HG02798 (cell line): ENCODE measurements at regions not wholly inside any gene's neighbourhood (a gene's known extent, or its start where the extent isn't known, plus 50 kb on each side); places are given as distances from the start of the nearest gene placed in this dataset.

Experiments used
- ATAC-seq: cut with Tn5 transposase; IDR thresholded peaks from one replicate; pipeline ENCODE4 v1.9.1; 2021; ENCODE audit warnings: mild to moderate bottlenecking; ENCODE audit not compliant: unreplicated experiment, poor library complexity

- no peak for ATAC-seq
Measured at GRCh38 chr16:79411805-79412204, 188.7 kb downstream of the MAF start.

- no peak for ATAC-seq
Measured at GRCh38 chr16:79411357-79411756, 189.2 kb downstream of the MAF start.

- no peak for ATAC-seq
Measured at GRCh38 chr16:79409978-79410377, 190.6 kb downstream of the MAF start.

- no peak for ATAC-seq
Measured at GRCh38 chr16:79408355-79408754, 192.2 kb downstream of the MAF start.

- no peak for ATAC-seq
Measured at GRCh38 chr16:79407461-79408135, 192.9 kb downstream of the MAF start.

- no peak for ATAC-seq
Measured at GRCh38 chr16:79407005-79407404, 193.5 kb downstream of the MAF start.

GRCh38 chr16:79404571-79404970 lies 196.0 kb downstream of the MAF start:
- no peak for ATAC-seq

- no peak for ATAC-seq
Measured at GRCh38 chr16:79403534-79403933, 197.0 kb downstream of the MAF start.

- no peak for ATAC-seq
Measured at GRCh38 chr16:79402920-79403319, 197.6 kb downstream of the MAF start.

- ATAC-seq, result no peak
Measured at GRCh38 chr16:79402356-79402755, 198.2 kb downstream of the MAF start.

GRCh38 chr16:79401782-79402181 lies 198.8 kb downstream of the MAF start:
- ATAC-seq, result no peak

GRCh38 chr16:79401157-79401556 lies 199.4 kb downstream of the MAF start:
- ATAC-seq, result no peak

GRCh38 chr16:79400462-79401149 lies 199.9 kb downstream of the MAF start:
- ATAC-seq, result no peak

- no peak for ATAC-seq
Measured at GRCh38 chr16:79395591-79395990, 204.9 kb downstream of the MAF start.

GRCh38 chr16:79394206-79394605 lies 206.3 kb downstream of the MAF start:
- ATAC-seq, result no peak

GRCh38 chr16:79393564-79393963 lies 207.0 kb downstream of the MAF start:
- no peak for ATAC-seq

- ATAC-seq, result no peak
Measured at GRCh38 chr16:79393127-79393526, 207.4 kb downstream of the MAF start.

GRCh38 chr16:79392081-79392480 lies 208.5 kb downstream of the MAF start:
- ATAC-seq, result no peak

GRCh38 chr16:79391395-79391794 lies 209.1 kb downstream of the MAF start:
- no peak for ATAC-seq

- no peak for ATAC-seq
Measured at GRCh38 chr16:79390481-79391051, 210.0 kb downstream of the MAF start.

- no peak for ATAC-seq
Measured at GRCh38 chr16:79388396-79388795, 212.1 kb downstream of the MAF start.

GRCh38 chr16:79386299-79386698 lies 214.2 kb downstream of the MAF start:
- no peak for ATAC-seq
